Thoracic aorta (tissue), 2 donors: ENCODE measurements at regions not wholly inside any gene's neighbourhood (a gene's known extent, or its start where the extent isn't known, plus 50 kb on each side); places are given as distances from the start of the nearest gene placed in this dataset.

Experiments
- ATAC-seq: fragments of 150-250 bp; one replicate; pipeline ENCODE4 v1.8.0; 2017; ENCODE audit warnings: low read depth; ENCODE audit not compliant: insufficient number of reproducible peaks, low FRiP score
- DNase-seq: peaks from one replicate; pipeline ENCODE4 v3.0.0-alpha.2; 2020; ENCODE audit warnings: low spot score
- H3K27ac ChIP-seq, 2 donors: fragments of 200-600 bp; sonication (generic); 1 replicate in 1 of 2; 2 replicates in 1 of 2; pipeline ENCODE4 v1.5.1; 2016; ENCODE audit warnings: mild to moderate bottlenecking in 2 of 2, moderate library complexity in 2 of 2
- H3K27me3 ChIP-seq: fragments of 200-600 bp; sonication (generic); replicated peaks from 2 replicates; pipeline ENCODE4 v1.6.0; 2016; ENCODE audit warnings: mild to moderate bottlenecking; ENCODE audit not compliant: insufficient read depth
- H3K36me3 ChIP-seq: fragments of 200-600 bp; sonication (generic); one replicate; pipeline ENCODE4 v1.5.1; 2016
- H3K4me1 ChIP-seq, 2 donors: fragments of 200-600 bp; sonication (generic); 1 replicate in 1 of 2; 2 replicates in 1 of 2; pipeline versions ENCODE4 v1.5.1 to v1.6.0; 2016; ENCODE audit warnings: low read depth in 2 of 2, mild to moderate bottlenecking in 1 of 2; ENCODE audit not compliant: control insufficient read depth in 1 of 2
- H3K4me3 ChIP-seq: fragments of 200-600 bp; sonication (generic); 2 replicates; pipeline ENCODE4 v1.5.1; 2016; ENCODE audit warnings: mild to moderate bottlenecking
- H3K9me3 ChIP-seq: fragments of 200-600 bp; sonication (generic); 2 replicates; pipeline ENCODE4 v1.5.1; 2016
- CTCF ChIP-seq: fragments of 200-600 bp; sonication (generic); IDR thresholded peaks from one replicate; pipeline ENCODE4 v1.5.1; 2019; ENCODE audit warnings: antibody characterized with exemption

- Histone ChIP-seq H3K9me3 (peaks cover 12% of the 10 kb centered on the region), H3K27me3 (no peaks in the 10 kb centered on the region), H3K36me3 (no peaks in the 10 kb centered on the region), H3K27ac (no peak overlapping the region), H3K4me1 (no peaks in the 10 kb centered on the region), H3K4me3 (no peak overlapping the region)
- no peak for TF ChIP-seq CTCF
- ATAC-seq (no peak), DNase-seq (no peak)
These were observed 368.7 kb upstream of the KLF4 start for GRCh38 chr9:107858260-107858659.

GRCh38 chr9:107856633-107857032 is 367.1 kb upstream of the KLF4 start:
- ATAC-seq: no peak
- TF ChIP-seq CTCF: no peak
- no peaks in the 10 kb centered on the region for H3K4me1 ChIP-seq

GRCh38 chr9:107855164-107855563 is 365.6 kb upstream of the KLF4 start:
- no peak for DNase-seq
- no peaks in the 10 kb centered on the region for H3K36me3 ChIP-seq
- peaks cover 12% of the 10 kb centered on the region for H3K9me3 ChIP-seq
- no peaks in the 10 kb centered on the region for H3K4me1 ChIP-seq
- H3K27ac ChIP-seq: no peak overlapping the region
- no peak for TF ChIP-seq CTCF
- H3K27me3 ChIP-seq: no peaks in the 10 kb centered on the region
- no peak for ATAC-seq
- H3K4me3 ChIP-seq: no peak overlapping the region

More at GRCh38 chr9:107856633-107857032, 367.1 kb upstream of the KLF4 start:
- H3K4me3 ChIP-seq: no peak overlapping the region
- no peak for DNase-seq
- H3K9me3 ChIP-seq: peaks cover 12% of the 10 kb centered on the region
- no peaks in the 10 kb centered on the region for H3K36me3 ChIP-seq
- no peak overlapping the region for H3K27ac ChIP-seq
- no peaks in the 10 kb centered on the region for H3K27me3 ChIP-seq

GRCh38 chr9:107853461-107853860 is 363.9 kb upstream of the KLF4 start:
- peaks cover 2 to 7% of the 10 kb centered on the region in 2 donors for H3K4me1 ChIP-seq
- H3K9me3 ChIP-seq: peaks cover 12% of the 10 kb centered on the region
- no peak overlapping the region for H3K27ac ChIP-seq
- DNase-seq: no peak
- ATAC-seq: no peak
- H3K36me3 ChIP-seq: no peaks in the 10 kb centered on the region
- no peak overlapping the region for H3K4me3 ChIP-seq
- no peak for TF ChIP-seq CTCF
- no peaks in the 10 kb centered on the region for H3K27me3 ChIP-seq

- ATAC-seq (no peak), DNase-seq (no peak)
- H3K4me1 ChIP-seq: peaks cover 8 to 13% of the 10 kb centered on the region in 2 donors
- no peaks in the 10 kb centered on the region for H3K36me3 ChIP-seq
- peaks cover 12% of the 10 kb centered on the region for H3K9me3 ChIP-seq
- H3K4me3 ChIP-seq: no peak overlapping the region
- H3K27me3 ChIP-seq: no peaks in the 10 kb centered on the region
- no peak overlapping the region for H3K27ac ChIP-seq
- no peak for TF ChIP-seq CTCF
These were observed 363.3 kb upstream of the KLF4 start for GRCh38 chr9:107852891-107853290.
